ENCODE measurements at regions not wholly inside any gene's neighbourhood (a gene's known extent, or its start where the extent isn't known, plus 50 kb on each side); places are given as distances from the start of the nearest gene placed in this dataset.

- DNase-seq (ENCODE audit: low read depth, low spot score), result no peak
- Histone ChIP-seq H3K9ac (ENCODE audit: insufficient read length, low read depth) (no peak overlapping the region), H3K9me3 (ENCODE audit: insufficient read depth, low read length) (no peaks in the 10 kb centered on the region), H3K36me3 (ENCODE audit: insufficient read depth, insufficient read length, low read length) (no peaks in the 10 kb centered on the region), H3K4me1 (ENCODE audit: insufficient read depth, insufficient read length) (no peaks in the 10 kb centered on the region), H3K4me3 (ENCODE audit: insufficient read length, low read depth) (no peak overlapping the region), H3K27me3 (ENCODE audit: insufficient read depth, insufficient read length) (no peaks in the 10 kb centered on the region)
- no peak for TF ChIP-seq YY1 (IDR thresholded peaks at IDR 0.05; ENCODE audit: insufficient read depth, insufficient read length)
- TF ChIP-seq ZNF274 (IDR thresholded peaks at IDR 0.05; ENCODE audit: low read depth, low read length), result no peak
- no peak for TF ChIP-seq SUZ12 (IDR thresholded peaks at IDR 0.05; ENCODE audit: extremely low read depth, insufficient read depth, insufficient read length)
Observed at GRCh38 chr11:80469871-80470270, 1029.0 kb upstream of the TENM4 start.

GRCh38 chr11:80466570-80466969 lies 1025.7 kb upstream of the TENM4 start:
- TF ChIP-seq YY1 (IDR thresholded peaks at IDR 0.05; ENCODE audit: insufficient read depth, insufficient read length) (no peak), ZNF274 (IDR thresholded peaks at IDR 0.05; ENCODE audit: low read depth, low read length) (no peak), SUZ12 (IDR thresholded peaks at IDR 0.05; ENCODE audit: extremely low read depth, insufficient read depth, insufficient read length) (no peak)
- DNase-seq (ENCODE audit: low read depth, low spot score), result no peak

GRCh38 chr11:80462211-80462610 lies 1021.4 kb upstream of the TENM4 start:
- Histone ChIP-seq H3K9me3 (ENCODE audit: insufficient read depth, low read length) (no peaks in the 10 kb centered on the region), H3K4me1 (ENCODE audit: insufficient read depth, insufficient read length) (no peaks in the 10 kb centered on the region), H3K4me3 (ENCODE audit: insufficient read length, low read depth) (no peak overlapping the region), H3K9ac (ENCODE audit: insufficient read length, low read depth) (no peak overlapping the region), H3K27me3 (ENCODE audit: insufficient read depth, insufficient read length) (no peaks in the 10 kb centered on the region), H3K36me3 (ENCODE audit: insufficient read depth, insufficient read length, low read length) (no peaks in the 10 kb centered on the region)
- TF ChIP-seq YY1 (IDR thresholded peaks at IDR 0.05; ENCODE audit: insufficient read depth, insufficient read length) (no peak), ZNF274 (IDR thresholded peaks at IDR 0.05; ENCODE audit: low read depth, low read length) (no peak), SUZ12 (IDR thresholded peaks at IDR 0.05; ENCODE audit: extremely low read depth, insufficient read depth, insufficient read length) (no peak)
- DNase-seq (ENCODE audit: low read depth, low spot score), result no peak

More at GRCh38 chr11:80466570-80466969, 1025.7 kb upstream of the TENM4 start:
- Histone ChIP-seq H3K27me3 (ENCODE audit: insufficient read depth, insufficient read length) (no peaks in the 10 kb centered on the region), H3K36me3 (ENCODE audit: insufficient read depth, insufficient read length, low read length) (no peaks in the 10 kb centered on the region), H3K9ac (ENCODE audit: insufficient read length, low read depth) (no peak overlapping the region), H3K9me3 (ENCODE audit: insufficient read depth, low read length) (no peaks in the 10 kb centered on the region), H3K4me3 (ENCODE audit: insufficient read length, low read depth) (no peak overlapping the region), H3K4me1 (ENCODE audit: insufficient read depth, insufficient read length) (no peaks in the 10 kb centered on the region)

GRCh38 chr11:80458376-80458775 lies 1017.5 kb upstream of the TENM4 start:
- H3K27me3 ChIP-seq (ENCODE audit: insufficient read depth, insufficient read length), result no peaks in the 10 kb centered on the region
- H3K9me3 ChIP-seq (ENCODE audit: insufficient read depth, low read length), result no peaks in the 10 kb centered on the region
- TF ChIP-seq SUZ12 (IDR thresholded peaks at IDR 0.05; ENCODE audit: extremely low read depth, insufficient read depth, insufficient read length) (no peak), ZNF274 (IDR thresholded peaks at IDR 0.05; ENCODE audit: low read depth, low read length) (no peak), YY1 (IDR thresholded peaks at IDR 0.05; ENCODE audit: insufficient read depth, insufficient read length) (no peak)
- H3K9ac ChIP-seq (ENCODE audit: insufficient read length, low read depth), result no peak overlapping the region
- H3K36me3 ChIP-seq (ENCODE audit: insufficient read depth, insufficient read length, low read length), result no peaks in the 10 kb centered on the region
- no peak for DNase-seq (ENCODE audit: low read depth, low spot score)
- no peak overlapping the region for H3K4me3 ChIP-seq (ENCODE audit: insufficient read length, low read depth)
- H3K4me1 ChIP-seq (ENCODE audit: insufficient read depth, insufficient read length), result no peaks in the 10 kb centered on the region

- Histone ChIP-seq H3K27me3 (ENCODE audit: insufficient read depth, insufficient read length) (no peaks in the 10 kb centered on the region), H3K36me3 (ENCODE audit: insufficient read depth, insufficient read length, low read length) (no peaks in the 10 kb centered on the region), H3K9ac (ENCODE audit: insufficient read length, low read depth) (no peak overlapping the region), H3K4me1 (ENCODE audit: insufficient read depth, insufficient read length) (no peaks in the 10 kb centered on the region), H3K4me3 (ENCODE audit: insufficient read length, low read depth) (no peak overlapping the region), H3K9me3 (ENCODE audit: insufficient read depth, low read length) (no peaks in the 10 kb centered on the region)
- no peak for DNase-seq (ENCODE audit: low read depth, low spot score)
- TF ChIP-seq SUZ12 (IDR thresholded peaks at IDR 0.05; ENCODE audit: extremely low read depth, insufficient read depth, insufficient read length), result no peak
- TF ChIP-seq YY1 (IDR thresholded peaks at IDR 0.05; ENCODE audit: insufficient read depth, insufficient read length), result no peak
- no peak for TF ChIP-seq ZNF274 (IDR thresholded peaks at IDR 0.05; ENCODE audit: low read depth, low read length)
Observed at GRCh38 chr11:80457823-80458222, 1017.0 kb upstream of the TENM4 start.

- Histone ChIP-seq H3K27me3 (ENCODE audit: insufficient read depth, insufficient read length) (no peaks in the 10 kb centered on the region), H3K36me3 (ENCODE audit: insufficient read depth, insufficient read length, low read length) (no peaks in the 10 kb centered on the region), H3K4me3 (ENCODE audit: insufficient read length, low read depth) (no peak overlapping the region), H3K9me3 (ENCODE audit: insufficient read depth, low read length) (no peaks in the 10 kb centered on the region), H3K9ac (ENCODE audit: insufficient read length, low read depth) (no peak overlapping the region), H3K4me1 (ENCODE audit: insufficient read depth, insufficient read length) (no peaks in the 10 kb centered on the region)
- no peak for DNase-seq (ENCODE audit: low read depth, low spot score)
- TF ChIP-seq SUZ12 (IDR thresholded peaks at IDR 0.05; ENCODE audit: extremely low read depth, insufficient read depth, insufficient read length) (no peak), YY1 (IDR thresholded peaks at IDR 0.05; ENCODE audit: insufficient read depth, insufficient read length) (no peak), ZNF274 (IDR thresholded peaks at IDR 0.05; ENCODE audit: low read depth, low read length) (no peak)
Observed at GRCh38 chr11:80455818-80456217, 1015.0 kb upstream of the TENM4 start.

GRCh38 chr11:80451105-80451504 lies 1010.3 kb upstream of the TENM4 start:
- no peak for TF ChIP-seq ZNF274 (IDR thresholded peaks at IDR 0.05; ENCODE audit: low read depth, low read length)
- TF ChIP-seq SUZ12 (IDR thresholded peaks at IDR 0.05; ENCODE audit: extremely low read depth, insufficient read depth, insufficient read length), result no peak
- TF ChIP-seq YY1 (IDR thresholded peaks at IDR 0.05; ENCODE audit: insufficient read depth, insufficient read length), result no peak
- Histone ChIP-seq H3K9me3 (ENCODE audit: insufficient read depth, low read length) (no peaks in the 10 kb centered on the region), H3K4me3 (ENCODE audit: insufficient read length, low read depth) (no peak overlapping the region), H3K4me1 (ENCODE audit: insufficient read depth, insufficient read length) (no peaks in the 10 kb centered on the region), H3K36me3 (ENCODE audit: insufficient read depth, insufficient read length, low read length) (no peaks in the 10 kb centered on the region), H3K27me3 (ENCODE audit: insufficient read depth, insufficient read length) (no peaks in the 10 kb centered on the region), H3K9ac (ENCODE audit: insufficient read length, low read depth) (no peak overlapping the region)
- DNase-seq (ENCODE audit: low read depth, low spot score), result no peak
